Activated naive CD4-positive, alpha-beta T cell treated with anti-CD3 and anti-CD28 coated beads, Interleukin-2, amount 50 U/mL, for 16 hours (primary cell): ENCODE measurements at regions not wholly inside any gene's neighbourhood (a gene's known extent, or its start where the extent isn't known, plus 50 kb on each side); places are given as distances from the start of the nearest gene placed in this dataset.
"Not testable (repeated sequence)": the region's sequence is repeated elsewhere in the genome, so short reads cannot be mapped to it uniquely, and the experiment has no call there.

ENCODE experiments used
- DNase-seq: peaks from one replicate; pipeline ENCODE4 v3.0.0-alpha.2; 2020

- no peak for DNase-seq
Observed at GRCh38 chr20:57813509-57814269, 103.9 kb upstream of the PMEPA1 start.

GRCh38 chr20:57812632-57813031 lies 102.8 kb upstream of the PMEPA1 start:
- DNase-seq: not testable (repeated sequence)

DNA sequence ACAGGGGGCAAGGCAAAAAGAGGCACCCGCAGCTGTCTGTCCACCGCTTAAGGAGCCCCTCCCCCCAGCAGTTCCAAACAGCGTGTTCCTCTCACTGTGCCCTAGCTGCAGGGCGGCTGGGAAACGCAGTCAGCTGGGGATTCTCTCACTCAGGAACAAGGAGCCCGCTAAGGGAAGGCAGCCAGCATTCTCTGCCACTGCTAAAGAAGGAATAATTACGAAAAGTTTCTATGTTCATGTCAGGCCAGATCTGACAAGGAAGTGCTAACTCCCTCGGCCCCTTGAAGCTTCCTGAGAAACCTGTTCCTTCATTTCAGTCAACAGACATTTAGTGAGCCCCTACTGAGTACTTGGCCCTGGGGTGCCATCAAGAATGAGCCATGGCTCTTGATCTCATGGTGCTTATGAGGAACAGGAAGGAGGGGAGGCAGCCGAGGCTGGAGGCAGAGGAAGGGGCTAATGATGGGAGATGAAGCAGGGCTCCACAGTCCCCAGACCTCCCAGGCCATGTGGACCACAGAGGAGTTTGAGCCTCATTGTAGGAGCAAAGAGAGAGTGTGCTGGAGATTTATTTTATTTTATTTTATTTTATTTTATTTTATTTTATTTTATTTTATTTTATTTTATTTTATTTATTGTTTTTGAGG lies 101.7 kb upstream of the PMEPA1 start:
- no peak for DNase-seq

GRCh38 chr20:57810511-57811373 lies 100.9 kb upstream of the PMEPA1 start:
- DNase-seq: no peak

DNA sequence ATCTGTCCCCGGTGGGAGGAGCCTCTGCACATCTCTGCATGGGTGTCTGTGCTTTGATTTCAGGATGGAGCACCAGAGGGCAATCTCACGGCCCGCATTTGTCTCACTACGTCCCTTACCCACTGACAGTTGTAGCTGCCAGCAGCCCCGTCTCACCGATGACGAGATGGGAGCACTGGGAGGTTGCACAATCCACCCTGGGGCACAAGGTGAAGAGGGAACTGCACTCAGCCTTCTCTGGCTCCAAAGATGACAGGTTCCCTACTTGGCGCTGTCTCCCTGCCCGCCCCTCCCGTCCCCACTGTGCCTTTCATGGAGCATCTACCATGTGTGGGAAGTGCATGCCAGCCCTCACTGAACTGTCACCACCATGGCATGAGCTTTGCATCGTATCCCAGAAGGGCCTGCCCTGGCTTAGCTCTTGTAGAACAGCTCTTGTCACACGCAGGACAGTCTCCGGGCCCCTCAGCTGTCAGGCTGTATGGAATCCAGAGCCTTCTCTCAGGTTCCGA lies 99.9 kb upstream of the PMEPA1 start:
- no peak for DNase-seq

DNA sequence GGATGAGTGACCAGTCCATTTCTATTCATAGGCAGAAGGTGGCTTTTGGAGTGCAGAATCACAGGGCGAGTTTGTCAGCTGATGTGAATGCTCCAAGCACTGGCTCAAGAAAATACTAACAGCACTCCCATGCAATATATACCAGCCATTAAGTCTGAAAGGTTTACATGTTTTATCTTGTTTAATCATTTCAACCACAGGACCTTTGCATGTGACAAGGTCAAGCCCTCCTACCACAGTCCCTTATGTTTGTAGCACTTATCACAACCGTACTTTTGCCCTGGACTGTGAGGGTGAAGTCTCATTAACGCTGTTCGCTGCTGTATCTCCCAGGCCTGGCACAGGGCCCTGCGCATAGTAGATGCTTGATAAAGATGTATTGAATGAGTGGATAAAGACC lies 99.3 kb upstream of the PMEPA1 start:
- DNase-seq: no peak

DNA sequence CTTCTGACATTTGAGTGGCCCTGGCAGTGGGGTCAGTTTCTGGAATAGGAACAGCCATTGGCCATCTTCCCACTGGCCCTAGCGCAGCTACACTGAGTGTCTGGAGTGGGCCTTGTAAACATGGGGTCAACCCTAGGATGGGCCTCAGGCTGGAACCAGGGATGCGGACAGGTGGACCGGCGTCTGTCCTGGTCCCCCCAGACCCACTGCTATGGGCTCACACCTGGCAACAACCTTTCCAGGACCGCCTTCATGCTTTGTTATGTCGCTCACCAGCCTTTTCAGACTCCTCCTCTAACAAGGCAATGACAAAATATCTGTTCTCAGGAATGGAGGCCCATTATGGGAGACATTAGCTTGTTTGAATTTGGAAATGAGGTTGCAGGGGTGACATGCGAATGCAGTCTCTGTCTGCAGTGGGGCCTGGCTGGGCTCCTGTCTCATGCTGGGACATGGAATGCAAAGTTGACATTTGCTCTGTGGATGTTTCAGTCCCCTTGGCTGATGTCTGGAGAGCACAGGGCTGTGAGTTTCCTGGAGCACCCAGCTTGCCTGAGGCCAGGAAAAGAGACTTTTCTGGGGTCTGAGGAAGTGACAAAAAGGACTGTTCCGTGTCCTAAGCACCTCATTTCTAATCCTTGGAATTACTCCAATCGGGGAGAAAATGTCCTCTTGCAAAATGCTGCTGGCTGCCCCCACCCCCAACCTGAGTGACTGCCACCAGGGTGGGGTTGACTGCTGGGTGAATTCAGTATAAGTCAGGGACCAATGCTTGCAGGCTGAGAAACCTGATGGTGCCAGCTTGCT lies 98.7 kb upstream of the PMEPA1 start:
- no peak for DNase-seq

GRCh38 chr20:57807401-57808263 lies 97.8 kb upstream of the PMEPA1 start:
- no peak for DNase-seq

GRCh38 chr20:57806975-57807374 lies 97.2 kb upstream of the PMEPA1 start:
- DNase-seq: no peak

GRCh38 chr20:57806476-57806875 lies 96.7 kb upstream of the PMEPA1 start:
- DNase-seq: no peak

GRCh38 chr20:57805747-57806146 lies 95.9 kb upstream of the PMEPA1 start:
- DNase-seq: no peak

- DNase-seq: no peak
Observed at GRCh38 chr20:57804470-57805250, 94.8 kb upstream of the PMEPA1 start.

- no peak for DNase-seq
Observed at GRCh38 chr20:57803508-57804005, 93.7 kb upstream of the PMEPA1 start.

- DNase-seq: no peak
Observed at GRCh38 chr20:57802765-57803507, 93.1 kb upstream of the PMEPA1 start.

DNA sequence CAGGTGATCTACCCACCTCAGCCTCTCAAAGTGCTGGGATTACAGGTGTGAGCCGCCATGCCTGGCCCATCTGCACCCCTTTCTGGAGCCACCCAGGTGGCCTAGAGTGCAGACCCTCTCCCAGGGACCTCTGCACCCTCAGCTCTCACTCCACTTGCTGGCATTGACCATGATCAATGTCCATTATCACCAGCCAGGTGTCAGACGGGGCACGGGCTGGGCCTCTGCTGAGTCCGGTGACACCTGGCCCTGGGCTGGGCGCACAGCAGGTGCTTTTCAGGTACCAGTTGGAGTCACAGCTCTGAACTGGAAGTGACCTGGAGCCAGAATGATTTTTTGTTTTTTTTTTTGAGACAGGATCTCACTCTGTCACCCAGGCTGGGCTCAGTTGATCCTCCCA lies 91.8 kb upstream of the PMEPA1 start:
- DNase-seq: no peak

- no peak for DNase-seq
Observed at GRCh38 chr20:57800791-57801430, 91.1 kb upstream of the PMEPA1 start.

DNA sequence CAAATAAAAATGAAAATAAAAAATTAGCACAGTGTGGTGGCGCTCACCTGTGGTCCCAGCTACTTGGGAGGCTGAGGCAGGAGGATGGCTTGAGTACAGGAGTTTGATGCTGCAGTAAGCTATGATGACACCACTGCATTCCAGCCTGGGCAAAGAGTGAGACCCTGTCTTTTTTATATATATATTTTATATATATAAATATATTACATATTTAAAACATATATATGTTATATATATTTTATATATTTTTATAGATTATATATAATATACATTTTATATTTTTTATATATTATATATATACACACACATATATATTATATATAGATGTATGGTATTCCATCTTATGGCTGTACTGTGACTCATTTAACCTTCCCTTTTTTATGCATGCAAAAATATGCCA lies 87.6 kb upstream of the PMEPA1 start:
- DNase-seq: no peak

DNA sequence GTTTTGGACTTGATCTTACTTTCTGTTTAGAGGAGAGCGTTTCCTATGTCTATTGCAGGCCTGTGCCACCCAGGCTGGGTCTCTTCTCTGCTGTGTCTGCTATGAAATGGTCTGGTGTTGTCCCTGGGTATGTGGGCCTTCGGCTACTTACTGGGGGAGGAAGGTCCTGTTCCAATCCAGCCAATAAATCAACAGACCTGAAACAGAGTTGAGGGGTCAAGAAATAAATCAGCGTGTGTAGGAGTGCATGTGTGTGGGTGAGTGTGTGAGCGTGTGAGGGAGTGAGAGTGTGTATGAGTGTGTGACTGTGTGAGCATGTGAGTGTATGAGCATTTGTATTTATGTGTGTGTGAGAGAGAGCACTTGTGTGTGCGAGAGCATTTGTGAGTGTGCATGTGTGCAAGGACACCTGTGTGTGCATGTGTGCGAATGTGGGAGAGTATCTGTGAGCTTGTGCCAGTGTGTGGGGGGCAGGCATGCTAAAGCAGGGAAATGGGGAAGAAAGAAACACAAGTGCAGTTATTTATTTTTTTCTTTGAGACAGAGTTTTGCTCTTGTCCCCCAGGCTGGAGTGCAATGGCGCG lies 86.3 kb upstream of the PMEPA1 start:
- no peak for DNase-seq

GRCh38 chr20:57795342-57795697 lies 85.5 kb upstream of the PMEPA1 start:
- no peak for DNase-seq
